Suprapubic skin (tissue), 4 donors: ENCODE measurements at regions not wholly inside any gene's neighbourhood (a gene's known extent, or its start where the extent isn't known, plus 50 kb on each side); places are given as distances from the start of the nearest gene placed in this dataset.

ENCODE experiments used
- EP300 ChIP-seq: sonication (generic); formaldehyde crosslinking; IDR thresholded peaks from one replicate; pipeline ENCODE4 v1.6.1; 2017; ENCODE audit warnings: antibody characterized with exemption
- POLR2A ChIP-seq, 2 donors: fragments of 450-650 bp; IDR thresholded peaks; one replicate each; pipeline ENCODE4 v1.6.1; 2017; ENCODE audit warnings: antibody characterized with exemption in 2 of 2, mild to moderate bottlenecking in 2 of 2, moderate library complexity in 2 of 2
- POLR2AphosphoS5 ChIP-seq, 3 donors: sonication (generic); formaldehyde crosslinking; IDR thresholded peaks; one replicate each; pipeline ENCODE4 v1.6.1; 2017; ENCODE audit warnings: antibody characterized with exemption in 3 of 3
- TF ChIP-seq, protein P1 (sequence below), 2 donors: fragments of 200-600 bp in 1 of 2; fragments of 450-650 bp in 1 of 2; sonication (generic) in 1 of 2; IDR thresholded peaks; one replicate each; pipeline ENCODE4 v1.5.1; 2016 to 2019; ENCODE audit warnings: antibody characterized with exemption in 2 of 2, mild to moderate bottlenecking in 1 of 2, moderate library complexity in 1 of 2

- TF ChIP-seq, protein P1, sequence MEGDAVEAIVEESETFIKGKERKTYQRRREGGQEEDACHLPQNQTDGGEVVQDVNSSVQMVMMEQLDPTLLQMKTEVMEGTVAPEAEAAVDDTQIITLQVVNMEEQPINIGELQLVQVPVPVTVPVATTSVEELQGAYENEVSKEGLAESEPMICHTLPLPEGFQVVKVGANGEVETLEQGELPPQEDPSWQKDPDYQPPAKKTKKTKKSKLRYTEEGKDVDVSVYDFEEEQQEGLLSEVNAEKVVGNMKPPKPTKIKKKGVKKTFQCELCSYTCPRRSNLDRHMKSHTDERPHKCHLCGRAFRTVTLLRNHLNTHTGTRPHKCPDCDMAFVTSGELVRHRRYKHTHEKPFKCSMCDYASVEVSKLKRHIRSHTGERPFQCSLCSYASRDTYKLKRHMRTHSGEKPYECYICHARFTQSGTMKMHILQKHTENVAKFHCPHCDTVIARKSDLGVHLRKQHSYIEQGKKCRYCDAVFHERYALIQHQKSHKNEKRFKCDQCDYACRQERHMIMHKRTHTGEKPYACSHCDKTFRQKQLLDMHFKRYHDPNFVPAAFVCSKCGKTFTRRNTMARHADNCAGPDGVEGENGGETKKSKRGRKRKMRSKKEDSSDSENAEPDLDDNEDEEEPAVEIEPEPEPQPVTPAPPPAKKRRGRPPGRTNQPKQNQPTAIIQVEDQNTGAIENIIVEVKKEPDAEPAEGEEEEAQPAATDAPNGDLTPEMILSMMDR (IDR thresholded peaks at IDR 0.05), result no peak
- TF ChIP-seq EP300 (no peak), POLR2A (IDR thresholded peaks at IDR 0.05) (no peak), POLR2AphosphoS5 (IDR thresholded peaks at IDR 0.05) (no peak)
Observed at GRCh38 chr4:107391009-107391629, 328.9 kb downstream of the PAPSS1 start.
